Lower lobe of right lung (tissue), 2 donors: ENCODE measurements at regions not wholly inside any gene's neighbourhood (a gene's known extent, or its start where the extent isn't known, plus 50 kb on each side); places are given as distances from the start of the nearest gene placed in this dataset.

Experiments used
- ATAC-seq, 2 donors: fragments of 200-7000 bp; cut with Tn5 transposase; one replicate each; pipeline ENCODE4 v1.9.1; 2020 to 2022; ENCODE audit warnings: mild to moderate bottlenecking in 2 of 2, moderate library complexity in 2 of 2
- DNase-seq: peaks from one replicate; pipeline ENCODE4 v3.0.0-alpha.2; 2020
- H3K27ac ChIP-seq: fragments of 200-600 bp; one replicate; pipeline ENCODE4 v1.8.0; 2022
- H3K27me3 ChIP-seq: fragments of 200-600 bp; one replicate; pipeline ENCODE4 v1.8.0; 2022; ENCODE audit warnings: low read depth
- H3K36me3 ChIP-seq: fragments of 200-600 bp; one replicate; pipeline ENCODE4 v1.8.0; 2022; ENCODE audit warnings: mild to moderate bottlenecking
- H3K4me1 ChIP-seq: fragments of 200-600 bp; one replicate; pipeline ENCODE4 v1.8.0; 2022
- H3K4me3 ChIP-seq: fragments of 200-600 bp; one replicate; pipeline ENCODE4 v1.8.0; 2022; ENCODE audit warnings: mild to moderate bottlenecking
- H3K9me3 ChIP-seq: fragments of 200-600 bp; one replicate; pipeline ENCODE4 v1.8.0; 2022
- intact Hi-C: fragments of 100-400 bp; cut with DNase I; formaldehyde crosslinking; loops from one replicate; pipeline ENCODE4 v1.11.0; 2022
- TF ChIP-seq, protein P1 (sequence below): fragments of 200-600 bp; IDR thresholded peaks from one replicate; pipeline ENCODE4 v1.8.0; 2022; ENCODE audit warnings: antibody characterized with exemption, mild to moderate bottlenecking
- donor health status: DM: no; HTN: yes; CAD: no; lungs with severe emphysema.

DNA sequence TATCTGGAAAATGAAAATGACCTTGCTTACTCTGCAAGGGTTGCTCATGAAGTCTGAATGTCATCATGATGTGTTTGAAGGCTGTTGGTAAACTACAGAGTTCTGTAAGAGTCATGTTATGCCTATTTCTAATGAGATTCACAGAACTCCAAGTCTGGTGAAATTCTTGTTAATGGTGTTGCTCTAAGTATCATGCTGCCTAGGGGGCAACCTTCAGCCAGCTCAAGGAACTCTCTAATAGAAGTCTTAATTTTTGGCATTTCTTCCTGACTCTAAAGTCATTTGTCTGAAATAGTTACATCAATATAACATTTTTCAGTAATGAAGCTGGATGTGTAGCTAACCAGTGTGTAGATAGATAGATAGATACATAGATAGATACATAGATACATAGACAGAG lies 302.8 kb downstream of the FAT3 start:
- Histone ChIP-seq H3K4me1 (no peaks in the 10 kb centered on the region), H3K27ac (no peak overlapping the region), H3K36me3 (no peaks in the 10 kb centered on the region), H3K27me3 (no peaks in the 10 kb centered on the region), H3K9me3 (no peaks in the 10 kb centered on the region), H3K4me3 (no peak overlapping the region)
- ATAC-seq = no peak
- intact Hi-C loops = no loop called here
- DNase-seq = no peak
- TF ChIP-seq, protein P1, sequence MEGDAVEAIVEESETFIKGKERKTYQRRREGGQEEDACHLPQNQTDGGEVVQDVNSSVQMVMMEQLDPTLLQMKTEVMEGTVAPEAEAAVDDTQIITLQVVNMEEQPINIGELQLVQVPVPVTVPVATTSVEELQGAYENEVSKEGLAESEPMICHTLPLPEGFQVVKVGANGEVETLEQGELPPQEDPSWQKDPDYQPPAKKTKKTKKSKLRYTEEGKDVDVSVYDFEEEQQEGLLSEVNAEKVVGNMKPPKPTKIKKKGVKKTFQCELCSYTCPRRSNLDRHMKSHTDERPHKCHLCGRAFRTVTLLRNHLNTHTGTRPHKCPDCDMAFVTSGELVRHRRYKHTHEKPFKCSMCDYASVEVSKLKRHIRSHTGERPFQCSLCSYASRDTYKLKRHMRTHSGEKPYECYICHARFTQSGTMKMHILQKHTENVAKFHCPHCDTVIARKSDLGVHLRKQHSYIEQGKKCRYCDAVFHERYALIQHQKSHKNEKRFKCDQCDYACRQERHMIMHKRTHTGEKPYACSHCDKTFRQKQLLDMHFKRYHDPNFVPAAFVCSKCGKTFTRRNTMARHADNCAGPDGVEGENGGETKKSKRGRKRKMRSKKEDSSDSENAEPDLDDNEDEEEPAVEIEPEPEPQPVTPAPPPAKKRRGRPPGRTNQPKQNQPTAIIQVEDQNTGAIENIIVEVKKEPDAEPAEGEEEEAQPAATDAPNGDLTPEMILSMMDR = no peak

DNA sequence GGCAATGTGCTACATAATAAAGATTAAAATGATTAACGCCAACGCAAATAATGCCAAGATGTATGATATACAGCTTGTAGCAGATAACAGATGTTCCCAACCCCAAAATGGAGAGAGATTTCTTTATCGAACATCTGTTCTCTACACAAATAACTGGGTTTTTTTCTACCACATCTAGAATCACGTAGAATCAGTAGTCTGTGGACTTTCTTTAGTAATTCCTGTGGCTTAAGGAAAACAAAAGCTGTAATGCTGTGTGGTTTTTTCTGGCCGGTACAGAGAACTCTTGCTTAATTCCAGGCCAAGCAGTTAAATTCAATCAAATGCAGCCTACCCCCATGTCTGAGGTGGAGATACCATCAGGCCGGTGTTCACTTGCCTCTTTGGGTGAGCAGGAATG lies 303.4 kb downstream of the FAT3 start:
- Histone ChIP-seq H3K27ac (no peak overlapping the region), H3K9me3 (no peaks in the 10 kb centered on the region), H3K36me3 (no peaks in the 10 kb centered on the region), H3K27me3 (no peaks in the 10 kb centered on the region), H3K4me3 (no peak overlapping the region), H3K4me1 (no peaks in the 10 kb centered on the region)
- intact Hi-C loops = no loop called here
- ATAC-seq (no peak), DNase-seq (no peak)
- TF ChIP-seq, protein P1 = no peak

GRCh38 chr11:92531065-92531739 lies 306.6 kb downstream of the FAT3 start:
- intact Hi-C loops = no loop called here
- no peak overlapping the region for H3K27ac ChIP-seq
- no peaks in the 10 kb centered on the region for H3K9me3 ChIP-seq
- TF ChIP-seq, protein P1 = no peak
- no peaks in the 10 kb centered on the region for H3K36me3 ChIP-seq
- H3K27me3 ChIP-seq = no peaks in the 10 kb centered on the region
- no peak for DNase-seq
- no peaks in the 10 kb centered on the region for H3K4me1 ChIP-seq
- no peak for ATAC-seq
- H3K4me3 ChIP-seq = no peak overlapping the region

DNA sequence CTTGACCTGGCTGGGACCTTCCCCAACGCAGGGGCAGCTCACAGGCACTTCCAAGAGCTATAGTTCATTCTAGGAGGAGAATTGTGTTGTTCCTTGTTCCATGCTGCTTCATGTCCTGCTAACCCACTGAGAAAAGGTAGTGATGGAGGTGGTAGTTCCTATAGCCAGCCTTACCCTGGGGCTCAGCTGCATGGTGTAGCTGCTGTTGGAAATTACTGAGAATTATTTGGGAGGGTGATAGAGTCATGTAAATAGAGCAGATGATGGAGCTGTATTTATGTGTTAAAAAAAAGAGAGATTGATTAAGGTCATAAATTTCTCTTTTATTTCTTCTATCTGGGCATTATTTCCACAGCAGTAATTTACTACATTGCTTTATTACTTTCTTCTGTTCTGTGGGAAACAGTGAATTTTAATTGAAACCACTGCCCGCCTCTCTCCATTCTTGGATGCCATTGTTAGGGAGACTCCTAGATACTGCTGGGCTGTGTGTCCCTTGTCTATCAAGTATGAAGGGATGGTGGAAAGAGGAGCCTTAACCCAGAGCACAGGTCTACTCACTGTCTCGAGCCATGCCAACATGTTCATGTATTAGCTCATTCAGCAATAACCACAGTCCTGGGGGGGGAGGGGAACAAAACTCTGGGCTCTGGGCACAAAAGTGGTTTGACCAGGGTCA lies 309.2 kb downstream of the FAT3 start:
- intact Hi-C loops = no loop called here
- H3K9me3 ChIP-seq = no peaks in the 10 kb centered on the region
- ATAC-seq (no peak), DNase-seq (no peak)
- H3K36me3 ChIP-seq = no peaks in the 10 kb centered on the region
- TF ChIP-seq, protein P1 = no peak
- no peak overlapping the region for H3K4me3 ChIP-seq
- no peaks in the 10 kb centered on the region for H3K27me3 ChIP-seq
- no peaks in the 10 kb centered on the region for H3K4me1 ChIP-seq
- H3K27ac ChIP-seq = no peak overlapping the region

- TF ChIP-seq, protein P1 = no peak
- no peak for DNase-seq
- no peak for ATAC-seq
- no peaks in the 10 kb centered on the region for H3K9me3 ChIP-seq
- no peak overlapping the region for H3K27ac ChIP-seq
- H3K4me3 ChIP-seq = no peak overlapping the region
- no peaks in the 10 kb centered on the region for H3K27me3 ChIP-seq
- intact Hi-C loops = no loop called here
- no peaks in the 10 kb centered on the region for H3K36me3 ChIP-seq
- no peaks in the 10 kb centered on the region for H3K4me1 ChIP-seq
Observed at GRCh38 chr11:92536883-92537282, 312.3 kb downstream of the FAT3 start.
